Neural cell (in vitro differentiated cells): ENCODE measurements at regions not wholly inside any gene's neighbourhood (a gene's known extent, or its start where the extent isn't known, plus 50 kb on each side); places are given as distances from the start of the nearest gene placed in this dataset.

Source experiments
- H2AFZ ChIP-seq: fragments of 200-600, 300-800 bp; sonication (generic), shearing (Covaris generic); 2 replicates; pipeline ENCODE4 v1.6.0; 2014; ENCODE audit warnings: low read depth, mild to moderate bottlenecking, antibody characterized with exemption, low read length, moderate library complexity
- H3F3A ChIP-seq: fragments of 200-600 bp; shearing (Covaris generic); 2 replicates; pipeline ENCODE4 v1.6.1; 2016; ENCODE audit warnings: mild to moderate bottlenecking, moderate library complexity, mixed read lengths, antibody characterized with exemption, low read length; ENCODE audit not compliant: insufficient read depth, poor library complexity, severe bottlenecking
- H3K27ac ChIP-seq: fragments of 200-600, 300-800 bp; sonication (generic), shearing (Covaris generic); 2 replicates; pipeline ENCODE4 v1.5.1; 2014; ENCODE audit warnings: mild to moderate bottlenecking, low read length, moderate library complexity
- H3K27me3 ChIP-seq: fragments of 300-800, 200-600 bp; sonication (generic), shearing (Covaris generic); 2 replicates; pipeline ENCODE4 v1.6.0; 2014; ENCODE audit warnings: mild to moderate bottlenecking, low read depth, low read length, moderate library complexity; ENCODE audit not compliant: insufficient read depth
- H3K36me3 ChIP-seq: fragments of 300-800, 200-600 bp; sonication (generic), shearing (Covaris generic); 2 replicates; pipeline ENCODE4 v1.5.1; 2014; ENCODE audit warnings: mild to moderate bottlenecking, antibody characterized with exemption, low read length, moderate library complexity; ENCODE audit not compliant: insufficient read depth
- H3K4me2 ChIP-seq: fragments of 300-800, 200-600 bp; sonication (generic), shearing (Covaris generic); 2 replicates; pipeline ENCODE4 v1.6.0; 2014; ENCODE audit warnings: mild to moderate bottlenecking, low read length
- H3K4me3 ChIP-seq: fragments of 300-800, 200-600 bp; sonication (generic), shearing (Covaris generic); 2 replicates; pipeline ENCODE4 v1.5.1; 2014; ENCODE audit warnings: mild to moderate bottlenecking, low read length, moderate library complexity
- H3K79me2 ChIP-seq: fragments of 200-600 bp; shearing (Covaris generic); replicated peaks from 2 replicates; pipeline ENCODE4 v1.6.0; 2014; ENCODE audit warnings: mild to moderate bottlenecking, low read length, moderate library complexity; ENCODE audit not compliant: insufficient read depth
- H3K9ac ChIP-seq: fragments of 300-800, 200-600 bp; sonication (generic), shearing (Covaris generic); 2 replicates; pipeline ENCODE4 v1.6.1; 2016; ENCODE audit warnings: mild to moderate bottlenecking, low read length, mixed read lengths
- H3K9me2 ChIP-seq: fragments of 200-600 bp; shearing (Covaris generic); 2 replicates; pipeline ENCODE4 v1.6.1; 2016; ENCODE audit warnings: mild to moderate bottlenecking, low read length, mixed read lengths; ENCODE audit not compliant: insufficient read depth
- H3K9me3 ChIP-seq: fragments of 200-600, 300-800 bp; sonication (generic), shearing (Covaris generic); 2 replicates; pipeline ENCODE4 v1.6.1; 2016; ENCODE audit warnings: mild to moderate bottlenecking, mixed run types, low read length, moderate library complexity, mixed read lengths
- H4K20me1 ChIP-seq: fragments of 200-600 bp; shearing (Covaris generic); 2 replicates; pipeline ENCODE4 v1.6.1; 2016; ENCODE audit warnings: mild to moderate bottlenecking, mixed run types; ENCODE audit not compliant: insufficient read depth
- EP300 ChIP-seq: fragments of 450-650 bp; conservative IDR thresholded peaks from 2 replicates; pipeline ENCODE4 v1.6.1; 2014; ENCODE audit warnings: antibody characterized with exemption, mild to moderate bottlenecking, moderate library complexity; ENCODE audit not compliant: poor library complexity, severe bottlenecking
- EZH2 ChIP-seq: fragments of 200-600, 300-800 bp; shearing (Covaris generic), sonication (generic); IDR thresholded peaks from 2 replicates; pipeline ENCODE4 v1.6.1; 2014; ENCODE audit warnings: antibody characterized with exemption, low read length, borderline replicate concordance, mild to moderate bottlenecking; ENCODE audit not compliant: insufficient read depth, poor library complexity, severe bottlenecking
- MXI1 ChIP-seq: fragments of 450-650 bp; conservative IDR thresholded peaks from 2 replicates; pipeline ENCODE4 v1.6.1; 2014; ENCODE audit warnings: antibody characterized with exemption, mild to moderate bottlenecking; ENCODE audit not compliant: poor library complexity, severe bottlenecking
- POLR2AphosphoS5 ChIP-seq: IDR thresholded peaks from 2 replicates; pipeline ENCODE4 v1.6.1; 2012
- RAD21 ChIP-seq: fragments of 450-650 bp; conservative IDR thresholded peaks from 2 replicates; pipeline ENCODE4 v1.6.1; 2014; ENCODE audit warnings: antibody characterized with exemption, mild to moderate bottlenecking, moderate library complexity
- SMC3 ChIP-seq: fragments of 450-650 bp; conservative IDR thresholded peaks from 2 replicates; pipeline ENCODE4 v1.6.1; 2014; ENCODE audit warnings: antibody characterized with exemption, mild to moderate bottlenecking, moderate library complexity; ENCODE audit not compliant: poor library complexity
- TAF1 ChIP-seq: IDR thresholded peaks from 2 replicates; pipeline ENCODE4 v1.6.1; 2012; ENCODE audit warnings: low read depth
- TF ChIP-seq, protein P1 (sequence below): IDR thresholded peaks from 2 replicates; pipeline ENCODE4 v1.6.1; 2012; ENCODE audit warnings: borderline replicate concordance
- TF ChIP-seq, protein P2 (sequence below): fragments of 450-650 bp; IDR thresholded peaks from 2 replicates; pipeline ENCODE4 v1.5.1; 2014; ENCODE audit warnings: antibody characterized with exemption, mild to moderate bottlenecking, moderate library complexity; ENCODE audit not compliant: poor library complexity, severe bottlenecking

DNA sequence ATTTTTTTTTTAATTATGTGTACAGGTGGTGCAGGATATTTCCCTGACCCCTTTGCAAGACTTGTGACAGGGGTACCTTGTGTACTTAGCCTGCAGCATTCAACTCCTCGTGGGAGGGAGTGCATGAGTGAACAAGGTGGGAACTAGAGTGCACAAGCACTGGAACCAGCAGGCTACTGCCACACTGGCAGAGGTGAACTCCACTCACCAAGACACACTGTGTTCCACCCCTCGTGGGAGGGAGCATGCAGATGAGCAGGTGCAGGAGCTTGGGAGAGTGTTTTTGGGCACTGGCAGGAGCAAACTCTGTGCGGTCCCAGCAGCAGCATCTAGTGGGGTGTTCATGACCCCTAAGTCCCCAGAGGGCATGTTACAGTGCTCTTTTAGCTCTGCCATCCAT, 282.7 kb upstream of the PLET1 start:
- no peaks in the 10 kb centered on the region for H3K79me2 ChIP-seq
- no peak overlapping the region for H3K9ac ChIP-seq
- no peak overlapping the region for H2AFZ ChIP-seq
- H4K20me1 ChIP-seq = no peaks in the 10 kb centered on the region
- no peak overlapping the region for H3K27ac ChIP-seq
- no peaks in the 10 kb centered on the region for H3K36me3 ChIP-seq
- H3K9me2 ChIP-seq = no peaks in the 10 kb centered on the region
- TF ChIP-seq RAD21 (no peak), EP300 (no peak), SMC3 (no peak), EZH2 (no peak), TAF1 (no peak), POLR2AphosphoS5 (no peak), MXI1 (no peak)
- TF ChIP-seq, protein P1, sequence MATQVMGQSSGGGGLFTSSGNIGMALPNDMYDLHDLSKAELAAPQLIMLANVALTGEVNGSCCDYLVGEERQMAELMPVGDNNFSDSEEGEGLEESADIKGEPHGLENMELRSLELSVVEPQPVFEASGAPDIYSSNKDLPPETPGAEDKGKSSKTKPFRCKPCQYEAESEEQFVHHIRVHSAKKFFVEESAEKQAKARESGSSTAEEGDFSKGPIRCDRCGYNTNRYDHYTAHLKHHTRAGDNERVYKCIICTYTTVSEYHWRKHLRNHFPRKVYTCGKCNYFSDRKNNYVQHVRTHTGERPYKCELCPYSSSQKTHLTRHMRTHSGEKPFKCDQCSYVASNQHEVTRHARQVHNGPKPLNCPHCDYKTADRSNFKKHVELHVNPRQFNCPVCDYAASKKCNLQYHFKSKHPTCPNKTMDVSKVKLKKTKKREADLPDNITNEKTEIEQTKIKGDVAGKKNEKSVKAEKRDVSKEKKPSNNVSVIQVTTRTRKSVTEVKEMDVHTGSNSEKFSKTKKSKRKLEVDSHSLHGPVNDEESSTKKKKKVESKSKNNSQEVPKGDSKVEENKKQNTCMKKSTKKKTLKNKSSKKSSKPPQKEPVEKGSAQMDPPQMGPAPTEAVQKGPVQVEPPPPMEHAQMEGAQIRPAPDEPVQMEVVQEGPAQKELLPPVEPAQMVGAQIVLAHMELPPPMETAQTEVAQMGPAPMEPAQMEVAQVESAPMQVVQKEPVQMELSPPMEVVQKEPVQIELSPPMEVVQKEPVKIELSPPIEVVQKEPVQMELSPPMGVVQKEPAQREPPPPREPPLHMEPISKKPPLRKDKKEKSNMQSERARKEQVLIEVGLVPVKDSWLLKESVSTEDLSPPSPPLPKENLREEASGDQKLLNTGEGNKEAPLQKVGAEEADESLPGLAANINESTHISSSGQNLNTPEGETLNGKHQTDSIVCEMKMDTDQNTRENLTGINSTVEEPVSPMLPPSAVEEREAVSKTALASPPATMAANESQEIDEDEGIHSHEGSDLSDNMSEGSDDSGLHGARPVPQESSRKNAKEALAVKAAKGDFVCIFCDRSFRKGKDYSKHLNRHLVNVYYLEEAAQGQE = no peak
- TF ChIP-seq, protein P2, sequence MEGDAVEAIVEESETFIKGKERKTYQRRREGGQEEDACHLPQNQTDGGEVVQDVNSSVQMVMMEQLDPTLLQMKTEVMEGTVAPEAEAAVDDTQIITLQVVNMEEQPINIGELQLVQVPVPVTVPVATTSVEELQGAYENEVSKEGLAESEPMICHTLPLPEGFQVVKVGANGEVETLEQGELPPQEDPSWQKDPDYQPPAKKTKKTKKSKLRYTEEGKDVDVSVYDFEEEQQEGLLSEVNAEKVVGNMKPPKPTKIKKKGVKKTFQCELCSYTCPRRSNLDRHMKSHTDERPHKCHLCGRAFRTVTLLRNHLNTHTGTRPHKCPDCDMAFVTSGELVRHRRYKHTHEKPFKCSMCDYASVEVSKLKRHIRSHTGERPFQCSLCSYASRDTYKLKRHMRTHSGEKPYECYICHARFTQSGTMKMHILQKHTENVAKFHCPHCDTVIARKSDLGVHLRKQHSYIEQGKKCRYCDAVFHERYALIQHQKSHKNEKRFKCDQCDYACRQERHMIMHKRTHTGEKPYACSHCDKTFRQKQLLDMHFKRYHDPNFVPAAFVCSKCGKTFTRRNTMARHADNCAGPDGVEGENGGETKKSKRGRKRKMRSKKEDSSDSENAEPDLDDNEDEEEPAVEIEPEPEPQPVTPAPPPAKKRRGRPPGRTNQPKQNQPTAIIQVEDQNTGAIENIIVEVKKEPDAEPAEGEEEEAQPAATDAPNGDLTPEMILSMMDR = no peak
- no peak overlapping the region for H3K4me3 ChIP-seq
- H3K4me2 ChIP-seq = no peak overlapping the region
- H3F3A ChIP-seq = no peaks in the 10 kb centered on the region
- no peaks in the 10 kb centered on the region for H3K9me3 ChIP-seq
- no peaks in the 10 kb centered on the region for H3K27me3 ChIP-seq

DNA sequence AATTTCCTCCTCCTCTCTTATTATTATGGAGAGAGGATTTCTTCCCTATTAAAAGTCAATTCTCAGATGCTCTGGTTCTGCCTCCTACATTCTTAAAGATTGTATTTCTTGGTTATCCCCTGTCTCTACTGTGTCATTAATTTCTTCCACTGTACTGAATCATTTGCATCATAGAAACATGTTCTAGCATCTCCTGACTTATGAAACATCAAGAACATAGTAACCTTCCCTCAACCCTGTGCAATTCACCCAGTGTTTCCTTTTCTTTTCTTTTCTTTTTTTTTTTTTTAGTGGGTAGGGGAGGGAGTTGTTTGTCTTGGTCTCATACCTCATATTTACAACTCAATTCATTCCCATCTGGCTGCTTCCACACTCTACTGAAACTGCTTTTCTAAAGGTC, 288.0 kb upstream of the PLET1 start:
- Histone ChIP-seq H3K9me2 (no peaks in the 10 kb centered on the region), H3K4me2 (no peak overlapping the region), H3K9me3 (no peaks in the 10 kb centered on the region), H3K27me3 (no peaks in the 10 kb centered on the region), H2AFZ (no peak overlapping the region), H3K27ac (no peak overlapping the region), H3K4me3 (no peak overlapping the region), H4K20me1 (no peaks in the 10 kb centered on the region), H3K79me2 (no peaks in the 10 kb centered on the region), H3K9ac (no peak overlapping the region), H3F3A (no peaks in the 10 kb centered on the region), H3K36me3 (no peaks in the 10 kb centered on the region)
- TF ChIP-seq EZH2 = no peak
- no peak for TF ChIP-seq POLR2AphosphoS5
- no peak for TF ChIP-seq EP300
- TF ChIP-seq SMC3 = no peak
- TF ChIP-seq, protein P1 = no peak
- TF ChIP-seq MXI1 = no peak
- TF ChIP-seq, protein P2 = no peak
- no peak for TF ChIP-seq RAD21
- no peak for TF ChIP-seq TAF1
